Fibroblast of the aortic adventitia (primary cell): ENCODE measurements at regions not wholly inside any gene's neighbourhood (a gene's known extent, or its start where the extent isn't known, plus 50 kb on each side); places are given as distances from the start of the nearest gene placed in this dataset.
"Not testable (repeated sequence)": the region's sequence is repeated elsewhere in the genome, so short reads cannot be mapped to it uniquely, and the experiment has no call there.

Source experiments
- DNase-seq: peaks from one replicate; pipeline ENCODE4 v3.0.0-alpha.2; 2010; ENCODE audit warnings: low read depth
- H3K4me3 ChIP-seq: 2 replicates; pipeline ENCODE4 v1.5.1; 2011; ENCODE audit warnings: low read depth, mild to moderate bottlenecking, control low read depth, low read length, moderate library complexity
- CTCF ChIP-seq: IDR thresholded peaks from 2 replicates; pipeline ENCODE4 v1.5.1; 2011; ENCODE audit warnings: mild to moderate bottlenecking, low read length, control low read depth, inconsistent platforms; ENCODE audit not compliant: insufficient read depth

DNA sequence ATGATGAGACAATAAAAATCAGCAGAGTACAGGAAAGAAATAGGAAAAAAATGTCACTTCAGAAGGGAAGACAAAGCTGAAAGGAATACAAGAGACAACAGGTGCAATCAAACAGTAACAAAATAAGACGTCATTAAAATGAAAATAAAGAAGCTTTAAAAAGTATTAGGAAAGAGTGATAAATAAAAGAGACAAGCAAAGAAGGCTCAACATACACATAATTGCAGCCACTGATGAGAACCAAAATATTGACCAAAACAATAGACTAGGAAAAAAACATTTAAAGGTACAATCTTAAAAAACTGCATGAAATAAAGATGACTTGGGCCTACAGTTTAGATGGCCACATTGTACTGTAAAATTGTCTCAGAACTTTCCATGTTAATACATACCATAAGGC lies 160.5 kb upstream of the MINDY3 start:
- no peak for DNase-seq
- no peak for TF ChIP-seq CTCF
- H3K4me3 ChIP-seq = no peak overlapping the region

DNA sequence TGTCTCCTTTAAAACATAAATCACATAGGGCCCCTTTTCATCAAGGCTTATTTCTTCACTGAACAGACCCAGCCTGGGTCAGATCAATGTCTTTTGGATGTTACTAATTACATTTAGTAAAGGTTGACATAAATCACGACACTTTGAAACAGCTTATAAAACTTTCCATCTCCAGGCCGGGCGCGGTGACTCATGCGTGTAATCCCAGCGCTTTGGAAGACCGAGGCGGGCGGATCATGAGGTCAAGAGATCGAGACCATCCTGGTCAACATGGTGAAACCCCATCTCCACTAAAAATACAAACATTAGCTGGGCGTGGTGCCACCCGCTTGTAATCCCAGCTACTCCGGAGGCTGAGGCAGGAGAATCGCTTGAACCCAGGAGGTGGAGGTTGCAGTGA lies 166.5 kb upstream of the MINDY3 start:
- H3K4me3 ChIP-seq, DNase-seq: not testable (repeated sequence)

GRCh38 chr10:16030562-16030961 lies 170.3 kb upstream of the MINDY3 start:
- no peak overlapping the region for H3K4me3 ChIP-seq

GRCh38 chr10:16049050-16049449 lies 188.7 kb upstream of the MINDY3 start:
- no peak for DNase-seq
- no peak overlapping the region for H3K4me3 ChIP-seq
- no peak for TF ChIP-seq CTCF

More at GRCh38 chr10:16030562-16030961, 170.3 kb upstream of the MINDY3 start:
- TF ChIP-seq CTCF = no peak
- DNase-seq = no peak

- TF ChIP-seq CTCF = no peak
- no peak overlapping the region for H3K4me3 ChIP-seq
- DNase-seq = no peak
Measured at GRCh38 chr10:16049782-16050181, 189.5 kb upstream of the MINDY3 start.

DNA sequence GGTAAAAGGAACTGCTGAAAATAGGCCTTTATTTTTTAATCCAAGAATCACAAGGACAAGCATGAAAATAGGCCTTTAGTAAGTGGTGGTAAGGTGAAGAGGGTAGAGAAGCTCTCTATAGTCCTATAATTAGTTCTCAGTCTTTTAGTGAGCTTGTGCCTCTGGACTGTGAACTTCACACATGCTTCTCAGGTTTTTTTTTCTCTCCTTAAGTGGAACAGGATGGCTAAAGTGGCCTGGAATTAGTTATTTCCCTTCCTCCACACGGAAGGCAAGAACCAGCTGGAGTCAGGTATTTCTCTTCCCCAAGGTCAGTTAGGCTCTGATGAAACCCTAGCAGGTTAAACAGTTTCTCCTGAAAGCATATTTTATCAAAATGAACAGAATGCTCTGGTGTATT lies 203.0 kb upstream of the MINDY3 start:
- H3K4me3 ChIP-seq = no peak overlapping the region
- DNase-seq = no peak
- TF ChIP-seq CTCF = no peak

DNA sequence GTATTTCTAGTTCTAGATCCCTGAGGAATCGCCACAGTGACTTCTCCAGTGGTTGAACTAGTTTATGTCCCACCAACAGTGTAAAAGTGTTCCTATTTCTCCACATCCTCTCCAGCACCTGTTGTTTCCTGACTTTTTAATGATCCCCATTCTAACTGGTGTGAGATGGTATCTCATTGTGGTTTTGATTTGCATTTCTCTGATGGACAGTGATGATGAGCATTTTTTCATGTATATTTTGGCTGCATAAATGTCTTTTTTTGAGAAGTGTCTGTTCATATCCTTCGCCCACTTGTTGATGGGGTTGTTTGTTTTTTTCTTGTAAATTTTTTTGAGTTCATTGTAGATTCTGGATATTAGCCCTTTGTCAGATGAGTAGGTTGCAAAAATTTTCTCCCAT lies 223.2 kb upstream of the MINDY3 start:
- not testable (repeated sequence) for H3K4me3 ChIP-seq, DNase-seq

DNA sequence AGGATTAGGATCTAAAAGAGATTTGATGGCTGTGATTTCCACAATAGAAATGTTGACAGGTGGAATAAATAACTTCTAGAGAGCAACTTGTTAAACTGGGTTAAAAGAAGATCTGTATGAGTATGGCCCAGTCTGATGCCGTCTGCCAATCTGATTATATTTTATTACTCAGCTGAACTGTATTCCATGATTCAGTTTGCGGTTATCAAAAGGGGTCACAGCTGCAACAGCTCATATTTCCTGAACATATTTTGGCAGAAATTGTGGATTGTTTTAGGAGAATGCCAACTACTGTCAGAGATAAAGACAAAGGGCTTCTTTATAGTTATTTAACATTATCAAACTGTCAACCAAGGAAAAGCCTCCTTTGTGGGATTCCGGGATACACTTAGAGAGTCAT lies 244.8 kb upstream of the MINDY3 start:
- H3K4me3 ChIP-seq = no peak overlapping the region

More for the DNA sequence above, 244.8 kb upstream of the MINDY3 start:
- no peak for DNase-seq
- no peak for TF ChIP-seq CTCF
